ENCODE measurements at regions not wholly inside any gene's neighbourhood (a gene's known extent, or its start where the extent isn't known, plus 50 kb on each side); places are given as distances from the start of the nearest gene placed in this dataset.

DNA sequence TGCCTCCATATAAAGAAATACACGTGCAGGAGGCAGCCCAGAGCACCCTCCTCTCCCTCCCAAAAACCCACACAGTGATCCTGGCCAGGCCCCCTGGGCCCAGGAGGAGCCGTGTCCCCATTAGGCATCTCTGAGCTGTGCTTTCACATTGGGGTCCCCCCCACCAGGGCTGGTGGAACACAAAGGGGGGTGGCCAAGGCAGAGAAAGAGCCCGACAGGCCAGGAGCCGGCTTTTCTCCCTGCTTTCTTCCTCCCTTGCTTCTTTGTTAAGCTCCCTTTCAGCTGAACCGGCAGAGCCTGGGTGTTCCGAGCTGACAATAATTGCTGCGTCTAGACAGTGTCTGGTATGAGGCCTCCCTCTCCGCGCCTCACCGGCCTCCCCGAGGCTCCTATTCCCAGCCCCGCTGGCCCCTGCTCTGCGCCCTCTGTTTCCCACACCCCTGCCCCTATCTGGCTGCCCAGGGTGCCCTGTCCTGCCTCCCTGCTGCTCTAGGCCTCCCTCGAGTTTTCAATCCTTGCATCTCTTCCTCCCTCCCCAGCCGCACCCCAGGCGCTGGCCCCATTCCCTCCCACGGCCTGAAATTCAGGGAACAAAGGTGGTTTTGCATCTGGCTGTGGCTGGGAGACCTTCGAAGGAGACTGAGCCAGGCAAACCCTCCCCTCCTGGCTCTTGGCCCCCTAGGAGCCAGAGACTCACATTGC is 120.6 kb downstream of the C9orf50 start:
- intact Hi-C loops (cut with micrococcal nuclease): no loop called here
- H3K4me1 ChIP-seq (ENCODE audit: insufficient read depth, low read length): peaks cover 11% of the 10 kb centered on the region

DNA sequence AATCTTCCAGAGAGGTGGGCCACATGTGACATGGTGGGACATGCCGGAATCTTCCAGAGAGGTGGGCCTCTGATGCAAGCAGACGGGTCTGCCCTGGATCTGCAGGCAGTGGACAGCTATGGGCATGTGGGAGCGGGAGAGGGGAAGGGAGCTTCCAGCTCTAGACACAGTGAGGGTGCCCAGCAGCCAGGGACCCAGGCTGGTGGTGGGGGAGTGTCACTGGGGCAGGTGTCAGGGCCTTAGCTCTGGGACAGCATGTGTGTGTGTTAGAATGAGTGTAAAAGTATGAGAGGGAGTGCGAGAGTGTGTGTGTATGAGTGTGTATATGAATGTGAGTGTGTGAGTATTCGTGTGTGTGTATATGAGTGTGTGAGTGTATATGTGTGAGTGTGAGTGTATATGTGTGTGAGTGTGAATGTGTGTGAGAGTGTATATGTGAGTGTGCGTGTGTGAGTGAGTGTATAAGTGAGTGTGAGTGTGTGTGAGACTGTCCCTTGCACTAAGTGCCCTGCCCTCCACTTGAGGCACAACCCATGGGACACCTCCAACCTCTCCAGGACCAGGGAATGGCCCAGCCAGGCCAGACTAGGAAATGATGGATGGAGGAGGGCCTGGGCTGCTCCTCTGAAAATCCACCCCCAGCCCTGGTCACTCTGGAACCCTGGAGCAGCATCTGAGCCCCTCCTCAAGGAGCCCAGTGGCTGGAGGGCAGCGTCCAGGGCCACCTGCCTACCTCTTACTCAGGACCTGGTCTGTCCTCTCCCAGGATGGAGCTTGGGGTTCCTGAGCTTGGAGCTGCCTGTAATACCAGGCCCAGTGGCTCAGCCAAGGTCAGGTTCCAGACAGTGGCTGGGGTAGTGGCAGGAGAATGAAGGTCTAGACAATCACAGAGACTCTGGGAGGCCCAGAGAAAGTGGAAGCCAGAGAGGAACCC is 122.2 kb downstream of the C9orf50 start:
- no peaks in the 10 kb centered on the region for H3K79me2 ChIP-seq (ENCODE audit: low read length)
- peaks cover 20% of the 10 kb centered on the region for H3K4me1 ChIP-seq (ENCODE audit: insufficient read depth, low read length)
- TF ChIP-seq EZH2 (IDR thresholded peaks at IDR 0.05; ENCODE audit: low read length, unreplicated experiment): no peak
- TF ChIP-seq, protein P1, sequence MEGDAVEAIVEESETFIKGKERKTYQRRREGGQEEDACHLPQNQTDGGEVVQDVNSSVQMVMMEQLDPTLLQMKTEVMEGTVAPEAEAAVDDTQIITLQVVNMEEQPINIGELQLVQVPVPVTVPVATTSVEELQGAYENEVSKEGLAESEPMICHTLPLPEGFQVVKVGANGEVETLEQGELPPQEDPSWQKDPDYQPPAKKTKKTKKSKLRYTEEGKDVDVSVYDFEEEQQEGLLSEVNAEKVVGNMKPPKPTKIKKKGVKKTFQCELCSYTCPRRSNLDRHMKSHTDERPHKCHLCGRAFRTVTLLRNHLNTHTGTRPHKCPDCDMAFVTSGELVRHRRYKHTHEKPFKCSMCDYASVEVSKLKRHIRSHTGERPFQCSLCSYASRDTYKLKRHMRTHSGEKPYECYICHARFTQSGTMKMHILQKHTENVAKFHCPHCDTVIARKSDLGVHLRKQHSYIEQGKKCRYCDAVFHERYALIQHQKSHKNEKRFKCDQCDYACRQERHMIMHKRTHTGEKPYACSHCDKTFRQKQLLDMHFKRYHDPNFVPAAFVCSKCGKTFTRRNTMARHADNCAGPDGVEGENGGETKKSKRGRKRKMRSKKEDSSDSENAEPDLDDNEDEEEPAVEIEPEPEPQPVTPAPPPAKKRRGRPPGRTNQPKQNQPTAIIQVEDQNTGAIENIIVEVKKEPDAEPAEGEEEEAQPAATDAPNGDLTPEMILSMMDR (conservative IDR thresholded peaks at IDR 0.05; ENCODE audit: low read depth, low read length): no peak
- TF ChIP-seq EZH2phosphoT487 (IDR thresholded peaks at IDR 0.05; ENCODE audit: borderline replicate concordance, low read length): no peak
- no peak overlapping the region for H3K4me2 ChIP-seq (ENCODE audit: low read length)
- no peaks in the 10 kb centered on the region for H3F3A ChIP-seq (ENCODE audit: low read length, unreplicated experiment)
- no peak overlapping the region for H3K9ac ChIP-seq (ENCODE audit: low read length)
- intact Hi-C loops (cut with micrococcal nuclease): loop anchor here (5.0 kb wide), 2 partner anchors 86 to 114 kb away; no protein-coding TSS in a partner anchor
- ChIA-PET CTCF (no interaction called here), POLR2A (ENCODE audit: unreplicated experiment) (no interaction called here)
- no peak for ATAC-seq
- H3K27me3 ChIP-seq (ENCODE audit: low read length): no peaks in the 10 kb centered on the region
- no peak overlapping the region for H2AFZ ChIP-seq (ENCODE audit: low read length)
- no peaks in the 10 kb centered on the region for H3K9me2 ChIP-seq (replicated peaks; ENCODE audit: low read length)
- H3K27ac ChIP-seq (ENCODE audit: low read length): no peak overlapping the region
- H3K4me3 ChIP-seq (ENCODE audit: low read length): no peak overlapping the region
- BruUV-seq (replicated peaks): no TSS peak
- H4K20me1 ChIP-seq (ENCODE audit: low read length): no peaks in the 10 kb centered on the region
- no peaks in the 10 kb centered on the region for H3K36me3 ChIP-seq (ENCODE audit: low read depth, low read length)
- no peaks in the 10 kb centered on the region for H3K9me3 ChIP-seq (ENCODE audit: low read length)
- no peak for DNase-seq

More for the DNA sequence above, 120.6 kb downstream of the C9orf50 start:
- no peaks in the 10 kb centered on the region for H3K79me2 ChIP-seq (ENCODE audit: low read length)
- H4K20me1 ChIP-seq (ENCODE audit: low read length): no peaks in the 10 kb centered on the region
- TF ChIP-seq, protein P1 (conservative IDR thresholded peaks at IDR 0.05; ENCODE audit: low read depth, low read length): no peak
- TF ChIP-seq EZH2 (IDR thresholded peaks at IDR 0.05; ENCODE audit: low read length, unreplicated experiment): no peak
- no peak for TF ChIP-seq EZH2phosphoT487 (IDR thresholded peaks at IDR 0.05; ENCODE audit: borderline replicate concordance, low read length)
- H3K4me2 ChIP-seq (ENCODE audit: low read length): no peak overlapping the region
- no peaks in the 10 kb centered on the region for H3K27me3 ChIP-seq (ENCODE audit: low read length)
- no peak overlapping the region for H2AFZ ChIP-seq (ENCODE audit: low read length)
- BruUV-seq (replicated peaks): no TSS peak
- H3K9ac ChIP-seq (ENCODE audit: low read length): no peak overlapping the region
- H3K9me2 ChIP-seq (replicated peaks; ENCODE audit: low read length): no peaks in the 10 kb centered on the region
- ChIA-PET POLR2A (ENCODE audit: unreplicated experiment) (no interaction called here), CTCF (interaction anchor here (0.6 kb wide), 1 partner anchor 50 kb away, joined by 3 read pairs; no protein-coding TSS in a partner anchor)
- no peak overlapping the region for H3K27ac ChIP-seq (ENCODE audit: low read length)
- H3K9me3 ChIP-seq (ENCODE audit: low read length): no peaks in the 10 kb centered on the region
- DNase-seq (no peak), ATAC-seq (no peak)
- H3K4me3 ChIP-seq (ENCODE audit: low read length): no peak overlapping the region
- no peaks in the 10 kb centered on the region for H3F3A ChIP-seq (ENCODE audit: low read length, unreplicated experiment)
- H3K36me3 ChIP-seq (ENCODE audit: low read depth, low read length): no peaks in the 10 kb centered on the region

Data from PC-3 (cell line).